Ovary (tissue), 7 donors: ENCODE measurements at regions not wholly inside any gene's neighbourhood (a gene's known extent, or its start where the extent isn't known, plus 50 kb on each side); places are given as distances from the start of the nearest gene placed in this dataset.

Source experiments
- DNase-seq, 5 donors: peaks; one replicate each; pipeline ENCODE4 v3.0.0-alpha.2; 2019 to 2020
- H3K27ac ChIP-seq, 2 donors: fragments of 200-600 bp; one replicate each; pipeline versions ENCODE4 v1.5.1 to v1.8.0; 2019 to 2022
- H3K27me3 ChIP-seq: fragments of 200-600 bp; one replicate; pipeline ENCODE4 v1.8.0; 2022
- H3K36me3 ChIP-seq: fragments of 200-600 bp; sonication (generic); one replicate; pipeline ENCODE4 v1.5.1; 2019
- H3K4me1 ChIP-seq: one replicate; pipeline ENCODE4 v1.8.1; 2013; ENCODE audit warnings: mild to moderate bottlenecking, moderate library complexity; ENCODE audit not compliant: insufficient read depth
- H3K4me3 ChIP-seq: fragments of 200-600 bp; sonication (generic); one replicate; pipeline ENCODE4 v1.5.1; 2017
- H3K9me3 ChIP-seq, 2 donors: fragments of 200-600 bp in 1 of 2; sonication (generic) in 1 of 2; one replicate each; pipeline versions ENCODE4 v1.5.1 to v1.8.1; 2013 to 2019; ENCODE audit warnings: mild to moderate bottlenecking in 1 of 2, moderate library complexity in 1 of 2
- CTCF ChIP-seq, 3 donors: fragments of 450-650 bp in 2 of 3; fragments of 200-600 bp in 1 of 3; IDR thresholded peaks; one replicate each; pipeline versions ENCODE4 v1.5.1 to v1.8.0; 2016 to 2022; ENCODE audit warnings: antibody characterized with exemption in 3 of 3, mild to moderate bottlenecking in 1 of 3
- EP300 ChIP-seq: sonication (generic); formaldehyde crosslinking; IDR thresholded peaks from one replicate; pipeline ENCODE4 v1.6.1; 2017; ENCODE audit warnings: antibody characterized with exemption
- POLR2A ChIP-seq: fragments of 450-650 bp; IDR thresholded peaks from one replicate; pipeline ENCODE4 v1.6.1; 2017; ENCODE audit warnings: antibody characterized with exemption, mild to moderate bottlenecking, moderate library complexity
- WGBS, 3 donors: extraction: QIAGEN DNeasy Blood & Tissue Kit in 1 of 3; methylation state at CpG; one replicate each; pipeline versions ENCODE4 v1.1.5 to v1.1.7; 2013 to 2017; 5-methylcytosine and 5-hydroxymethylcytosine counted together
- intact Hi-C, 4 donors: fragments of 100-400 bp; cut with DNase I; formaldehyde crosslinking; loops; one replicate each; pipeline versions ENCODE4 v1.11.0 to v1.15.1; 2022 to 2023
- donor health status: DM: no; HTN: no; CAD: no; lungs with moderate emphysema.
- donor health status: DM: no; HTN: no; CAD: no.
- donor health status: Bipolar disorder and iron deficiency.
- donor health status: DM: no; HTN: no; CAD: no.
- donor health status: DM: yes; HTN: yes; CAD: no.

GRCh38 chr6:137772541-137773250, 94.4 kb upstream of the TNFAIP3 start:
- intact Hi-C loops: no loop called here
- no peak overlapping the region for H3K4me3 ChIP-seq
- no peaks in the 10 kb centered on the region for H3K27me3 ChIP-seq
- H3K36me3 ChIP-seq: no peaks in the 10 kb centered on the region
- WGBS, 3 donors: 96 to 99% (median 96%) methylated on average over 7 of the region's 7 CpGs
- no peak for TF ChIP-seq POLR2A
- TF ChIP-seq EP300: no peak
- no peak for TF ChIP-seq CTCF (IDR thresholded peaks at IDR 0.05)
- H3K9me3 ChIP-seq: no peaks in the 10 kb centered on the region
- DNase-seq: no peak
- no peaks in the 10 kb centered on the region for H3K4me1 ChIP-seq
- no peak overlapping the region for H3K27ac ChIP-seq

GRCh38 chr6:137775227-137775626, 91.8 kb upstream of the TNFAIP3 start:
- DNase-seq: no peak
- intact Hi-C loops: no loop called here
- Histone ChIP-seq H3K27ac (no peak overlapping the region), H3K27me3 (no peaks in the 10 kb centered on the region), H3K4me1 (no peaks in the 10 kb centered on the region), H3K9me3 (no peaks in the 10 kb centered on the region), H3K4me3 (no peak overlapping the region), H3K36me3 (no peaks in the 10 kb centered on the region)
- WGBS, 3 donors: 87 to 91% (median 89%) methylated on average over 2 of the region's 2 CpGs
- TF ChIP-seq EP300: no peak
- TF ChIP-seq POLR2A: no peak
- TF ChIP-seq CTCF (IDR thresholded peaks at IDR 0.05): no peak

- H3K36me3 ChIP-seq: no peaks in the 10 kb centered on the region
- TF ChIP-seq EP300: no peak
- TF ChIP-seq POLR2A: no peak
- TF ChIP-seq CTCF (IDR thresholded peaks at IDR 0.05): no peak
Measured at GRCh38 chr6:137775720-137776119, 91.3 kb upstream of the TNFAIP3 start.

GRCh38 chr6:137776256-137776655, 90.8 kb upstream of the TNFAIP3 start:
- H3K27ac ChIP-seq: no peak overlapping the region

More at GRCh38 chr6:137775720-137776119, 91.3 kb upstream of the TNFAIP3 start:
- no peak overlapping the region for H3K27ac ChIP-seq
- intact Hi-C loops: loop anchor here in 1 of 4 donors (2.0 kb wide), 1 partner anchor 59 kb away; no protein-coding TSS in a partner anchor
- 91 to 92% (median 91%) methylated on average over 5 of the region's 5 CpGs for WGBS, 3 donors
- DNase-seq: no peak
- H3K4me3 ChIP-seq: no peak overlapping the region
- H3K9me3 ChIP-seq: no peaks in the 10 kb centered on the region
- H3K4me1 ChIP-seq: peaks cover 3% of the 10 kb centered on the region
- no peaks in the 10 kb centered on the region for H3K27me3 ChIP-seq

More at GRCh38 chr6:137776256-137776655, 90.8 kb upstream of the TNFAIP3 start:
- no peaks in the 10 kb centered on the region for H3K36me3 ChIP-seq
- no peak for TF ChIP-seq EP300
- TF ChIP-seq CTCF (IDR thresholded peaks at IDR 0.05): no peak
- TF ChIP-seq POLR2A: no peak
- H3K27me3 ChIP-seq: no peaks in the 10 kb centered on the region
- 96 to 97% (median 96%) methylated on average over 9 of the region's 9 CpGs for WGBS, 3 donors
- peaks cover 3% of the 10 kb centered on the region for H3K4me1 ChIP-seq
- no peak for DNase-seq
- H3K9me3 ChIP-seq: no peaks in the 10 kb centered on the region
- intact Hi-C loops: loop anchor here in 1 of 4 donors (2.0 kb wide), 1 partner anchor 59 kb away; no protein-coding TSS in a partner anchor
- H3K4me3 ChIP-seq: no peak overlapping the region
